ENCODE measurements at regions not wholly inside any gene's neighbourhood (a gene's known extent, or its start where the extent isn't known, plus 50 kb on each side); places are given as distances from the start of the nearest gene placed in this dataset.

- ATAC-seq (ENCODE audit: insufficient read depth, low read depth) = no peak
- Histone ChIP-seq H3K4me1 (ENCODE audit: insufficient read depth, low read length) (no peaks in the 10 kb centered on the region), H3K36me3 (ENCODE audit: insufficient read depth, low read length) (no peaks in the 10 kb centered on the region), H3K4me2 (ENCODE audit: insufficient read depth, low read length) (no peak overlapping the region), H3K9ac (ENCODE audit: low read depth, low read length) (no peak overlapping the region), H4K20me1 (ENCODE audit: insufficient read depth, low read length) (no peaks in the 10 kb centered on the region), H3K4me3 (ENCODE audit: low read depth in 1 of 2, low read length in 2 of 2) (no peak overlapping the region), H3K79me2 (ENCODE audit: insufficient read depth, low read length) (no peaks in the 10 kb centered on the region), H3K27me3 (ENCODE audit: insufficient read depth, low read length, poor library complexity) (no peaks in the 10 kb centered on the region), H3K27ac (ENCODE audit: low read length) (no peak overlapping the region), H3K9me3 (ENCODE audit: insufficient read depth, low read length, severe bottlenecking) (peaks cover 13% of the 10 kb centered on the region), H2AFZ (ENCODE audit: low read depth, low read length) (no peak overlapping the region)
- TF ChIP-seq EZH2 (IDR thresholded peaks at IDR 0.05; ENCODE audit: borderline replicate concordance, low read depth, low read length, severe bottlenecking) (no peak), CTCF (IDR thresholded peaks at IDR 0.05; ENCODE audit: borderline replicate concordance, extremely low read depth, low read length, poor library complexity, severe bottlenecking) (no peak)
- no peak for DNase-seq
These were observed 201.0 kb downstream of the IRX2 start for GRCh38 chr5:2550509-2550908.

GRCh38 chr5:2549900-2550299, 201.6 kb downstream of the IRX2 start:
- no peak overlapping the region for H3K9ac ChIP-seq (ENCODE audit: low read depth, low read length)
- H3K27me3 ChIP-seq (ENCODE audit: insufficient read depth, low read length, poor library complexity) = no peaks in the 10 kb centered on the region
- ATAC-seq (ENCODE audit: insufficient read depth, low read depth) = no peak
- no peaks in the 10 kb centered on the region for H3K36me3 ChIP-seq (ENCODE audit: insufficient read depth, low read length)
- H3K79me2 ChIP-seq (ENCODE audit: insufficient read depth, low read length) = no peaks in the 10 kb centered on the region
- DNase-seq = no peak
- H4K20me1 ChIP-seq (ENCODE audit: insufficient read depth, low read length) = no peaks in the 10 kb centered on the region
- H3K4me1 ChIP-seq (ENCODE audit: insufficient read depth, low read length) = no peaks in the 10 kb centered on the region
- no peak overlapping the region for H2AFZ ChIP-seq (ENCODE audit: low read depth, low read length)
- H3K4me3 ChIP-seq (ENCODE audit: low read depth in 1 of 2, low read length in 2 of 2) = no peak overlapping the region
- no peak overlapping the region for H3K27ac ChIP-seq (ENCODE audit: low read length)
- no peak overlapping the region for H3K4me2 ChIP-seq (ENCODE audit: insufficient read depth, low read length)
- TF ChIP-seq CTCF (IDR thresholded peaks at IDR 0.05; ENCODE audit: borderline replicate concordance, extremely low read depth, low read length, poor library complexity, severe bottlenecking) (no peak), EZH2 (IDR thresholded peaks at IDR 0.05; ENCODE audit: borderline replicate concordance, low read depth, low read length, severe bottlenecking) (no peak)
- peaks cover 12% of the 10 kb centered on the region for H3K9me3 ChIP-seq (ENCODE audit: insufficient read depth, low read length, severe bottlenecking)

- DNase-seq = no peak
- Histone ChIP-seq H3K9ac (ENCODE audit: low read depth, low read length) (no peak overlapping the region), H4K20me1 (ENCODE audit: insufficient read depth, low read length) (no peaks in the 10 kb centered on the region), H3K4me1 (ENCODE audit: insufficient read depth, low read length) (no peaks in the 10 kb centered on the region), H3K9me3 (ENCODE audit: insufficient read depth, low read length, severe bottlenecking) (peaks cover 6% of the 10 kb centered on the region), H2AFZ (ENCODE audit: low read depth, low read length) (no peak overlapping the region), H3K4me2 (ENCODE audit: insufficient read depth, low read length) (no peak overlapping the region), H3K79me2 (ENCODE audit: insufficient read depth, low read length) (no peaks in the 10 kb centered on the region), H3K4me3 (ENCODE audit: low read depth in 1 of 2, low read length in 2 of 2) (no peak overlapping the region), H3K27ac (ENCODE audit: low read length) (no peak overlapping the region), H3K36me3 (ENCODE audit: insufficient read depth, low read length) (no peaks in the 10 kb centered on the region), H3K27me3 (ENCODE audit: insufficient read depth, low read length, poor library complexity) (no peaks in the 10 kb centered on the region)
- ATAC-seq (ENCODE audit: insufficient read depth, low read depth) = no peak
- no peak for TF ChIP-seq CTCF (IDR thresholded peaks at IDR 0.05; ENCODE audit: borderline replicate concordance, extremely low read depth, low read length, poor library complexity, severe bottlenecking)
- no peak for TF ChIP-seq EZH2 (IDR thresholded peaks at IDR 0.05; ENCODE audit: borderline replicate concordance, low read depth, low read length, severe bottlenecking)
These were observed 202.1 kb downstream of the IRX2 start for GRCh38 chr5:2549354-2549753.

GRCh38 chr5:2546938-2547337, 204.5 kb downstream of the IRX2 start:
- Histone ChIP-seq H3K27me3 (ENCODE audit: insufficient read depth, low read length, poor library complexity) (no peaks in the 10 kb centered on the region), H3K9ac (ENCODE audit: low read depth, low read length) (no peak overlapping the region), H3K4me3 (ENCODE audit: low read depth in 1 of 2, low read length in 2 of 2) (no peak overlapping the region), H3K36me3 (ENCODE audit: insufficient read depth, low read length) (no peaks in the 10 kb centered on the region), H2AFZ (ENCODE audit: low read depth, low read length) (no peak overlapping the region), H4K20me1 (ENCODE audit: insufficient read depth, low read length) (no peaks in the 10 kb centered on the region), H3K9me3 (ENCODE audit: insufficient read depth, low read length, severe bottlenecking) (no peaks in the 10 kb centered on the region), H3K4me2 (ENCODE audit: insufficient read depth, low read length) (no peak overlapping the region), H3K79me2 (ENCODE audit: insufficient read depth, low read length) (no peaks in the 10 kb centered on the region), H3K4me1 (ENCODE audit: insufficient read depth, low read length) (no peaks in the 10 kb centered on the region), H3K27ac (ENCODE audit: low read length) (no peak overlapping the region)
- DNase-seq (no peak), ATAC-seq (ENCODE audit: insufficient read depth, low read depth) (no peak)
- TF ChIP-seq CTCF (IDR thresholded peaks at IDR 0.05; ENCODE audit: borderline replicate concordance, extremely low read depth, low read length, poor library complexity, severe bottlenecking) = no peak
- TF ChIP-seq EZH2 (IDR thresholded peaks at IDR 0.05; ENCODE audit: borderline replicate concordance, low read depth, low read length, severe bottlenecking) = no peak

Measured in DND-41 (cell line).